ENCODE measurements at regions not wholly inside any gene's neighbourhood (a gene's known extent, or its start where the extent isn't known, plus 50 kb on each side); places are given as distances from the start of the nearest gene placed in this dataset.

DNA sequence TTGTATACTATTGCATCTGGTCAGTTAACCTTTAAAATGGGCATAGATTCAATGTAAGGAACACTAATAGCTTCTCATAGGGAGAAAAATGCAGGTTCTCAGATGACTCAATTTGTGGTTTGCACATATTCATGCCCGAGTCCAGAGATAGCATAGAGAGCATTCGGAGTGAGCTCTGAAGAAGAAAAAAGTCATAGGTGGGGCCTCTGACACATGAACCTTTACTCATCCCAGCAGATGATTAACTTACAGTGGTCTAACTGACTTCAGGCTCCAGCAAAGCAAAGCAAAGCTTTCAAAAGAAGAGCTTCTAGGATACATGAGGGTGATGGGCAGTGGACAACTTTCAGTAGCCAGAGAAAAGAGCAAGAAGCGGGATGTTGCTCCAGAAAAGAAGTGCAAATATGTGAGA lies 55.3 kb upstream of the BTN3A2 start:
- Histone ChIP-seq H3K79me2 (ENCODE audit: insufficient read depth) (no peaks in the 10 kb centered on the region), H3F3A (replicated peaks; ENCODE audit: insufficient read depth) (peaks cover 43% of the 10 kb centered on the region), H4K20me1 (ENCODE audit: insufficient read depth) (peaks cover 3% of the 10 kb centered on the region; the same call in 1 of the 2 replicates), H3K27ac (ENCODE audit: low read depth in 2 of 2, low read length in 1 of 2) (peak overlapping the region in 1 of 2 experiments; percentile 74; a peak in 2 of 4 replicates), H3K9ac (peak overlapping the region; percentile 35; the same call in 1 of the 2 replicates), H3K9me2 (no peaks in the 10 kb centered on the region), H3K27me3 (ENCODE audit: insufficient read depth) (no peaks in the 10 kb centered on the region), H3K4me3 (ENCODE audit: low read depth in 2 of 2, low read length in 1 of 2) (no peak overlapping the region; a peak in 1 of 4 replicates), H3K9me3 (no peaks in the 10 kb centered on the region), H3K36me3 (replicated peaks in 1 of 2; ENCODE audit: control insufficient read depth in 1 of 2, insufficient read depth in 2 of 2, low read length in 1 of 2) (no peaks in the 10 kb centered on the region), H3K4me1 (ENCODE audit: control insufficient read depth in 1 of 2, insufficient read depth in 2 of 2, low read depth in 1 of 2, low read length in 1 of 2) (peaks cover 0 to 6% of the 10 kb centered on the region in 2 experiments; a peak in 3 of 4 replicates), H2AFZ (ENCODE audit: low read depth) (no peak overlapping the region), H3K4me2 (peak overlapping the region; percentile 63)
- WGBS (ENCODE audit: low lambda C conversion rate): 21% methylated on average over 3 of the region's 3 CpGs
- no peak for DNase-seq
- POLR2A ChIA-PET: interaction anchor here (0.9 to 2.8 kb wide), 2 partner anchors 37 to 93 kb away, joined by 3 to 11 read pairs; a partner anchor contains a TSS
- TF ChIP-seq NFIC (IDR thresholded peaks at IDR 0.05; ENCODE audit: borderline replicate concordance): peak; percentile 64
- peak; percentile 63 for TF ChIP-seq JUND (IDR thresholded peaks at IDR 0.05)
- TF ChIP-seq, protein P1, sequence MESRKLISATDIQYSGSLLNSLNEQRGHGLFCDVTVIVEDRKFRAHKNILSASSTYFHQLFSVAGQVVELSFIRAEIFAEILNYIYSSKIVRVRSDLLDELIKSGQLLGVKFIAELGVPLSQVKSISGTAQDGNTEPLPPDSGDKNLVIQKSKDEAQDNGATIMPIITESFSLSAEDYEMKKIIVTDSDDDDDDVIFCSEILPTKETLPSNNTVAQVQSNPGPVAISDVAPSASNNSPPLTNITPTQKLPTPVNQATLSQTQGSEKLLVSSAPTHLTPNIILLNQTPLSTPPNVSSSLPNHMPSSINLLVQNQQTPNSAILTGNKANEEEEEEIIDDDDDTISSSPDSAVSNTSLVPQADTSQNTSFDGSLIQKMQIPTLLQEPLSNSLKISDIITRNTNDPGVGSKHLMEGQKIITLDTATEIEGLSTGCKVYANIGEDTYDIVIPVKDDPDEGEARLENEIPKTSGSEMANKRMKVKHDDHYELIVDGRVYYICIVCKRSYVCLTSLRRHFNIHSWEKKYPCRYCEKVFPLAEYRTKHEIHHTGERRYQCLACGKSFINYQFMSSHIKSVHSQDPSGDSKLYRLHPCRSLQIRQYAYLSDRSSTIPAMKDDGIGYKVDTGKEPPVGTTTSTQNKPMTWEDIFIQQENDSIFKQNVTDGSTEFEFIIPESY (IDR thresholded peaks at IDR 0.05; ENCODE audit: borderline replicate concordance, low read depth): peak; percentile 53; the same call in 1 of the 2 replicates
- TF ChIP-seq FOXJ3 (CRISPR knock-in tag; IDR thresholded peaks at IDR 0.05): no peak
- no peak for TF ChIP-seq RAD21 (IDR thresholded peaks at IDR 0.05; ENCODE audit: low read length)
- peak in 1 of 2 experiments; percentile 82; a peak in 1 of 4 replicates for TF ChIP-seq EP300 (IDR thresholded peaks at IDR 0.05; ENCODE audit: borderline replicate concordance in 1 of 2, low read depth in 1 of 2, low read length in 1 of 2)
- 0 out of 2 replicates have a peak, but pooled peaks have one; percentile 25 for TF ChIP-seq FOXM1 (IDR thresholded peaks at IDR 0.05; ENCODE audit: low read depth)
- peak; percentile 38; the same call in 1 of the 2 replicates for TF ChIP-seq POLR2AphosphoS5 (IDR thresholded peaks at IDR 0.05; ENCODE audit: low read depth, low read length)
- TF ChIP-seq, protein P2, sequence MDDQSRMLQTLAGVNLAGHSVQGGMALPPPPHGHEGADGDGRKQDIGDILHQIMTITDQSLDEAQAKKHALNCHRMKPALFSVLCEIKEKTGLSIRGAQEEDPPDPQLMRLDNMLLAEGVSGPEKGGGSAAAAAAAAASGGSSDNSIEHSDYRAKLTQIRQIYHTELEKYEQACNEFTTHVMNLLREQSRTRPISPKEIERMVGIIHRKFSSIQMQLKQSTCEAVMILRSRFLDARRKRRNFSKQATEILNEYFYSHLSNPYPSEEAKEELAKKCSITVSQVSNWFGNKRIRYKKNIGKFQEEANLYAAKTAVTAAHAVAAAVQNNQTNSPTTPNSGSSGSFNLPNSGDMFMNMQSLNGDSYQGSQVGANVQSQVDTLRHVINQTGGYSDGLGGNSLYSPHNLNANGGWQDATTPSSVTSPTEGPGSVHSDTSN (IDR thresholded peaks at IDR 0.05): peak; percentile 74
- TF ChIP-seq FOSL2 (IDR thresholded peaks at IDR 0.05; ENCODE audit: borderline replicate concordance, low read depth): peak; percentile 89
- no peak for TF ChIP-seq SMC3 (IDR thresholded peaks at IDR 0.05; ENCODE audit: low read depth, low read length)
- TF ChIP-seq, protein P3, sequence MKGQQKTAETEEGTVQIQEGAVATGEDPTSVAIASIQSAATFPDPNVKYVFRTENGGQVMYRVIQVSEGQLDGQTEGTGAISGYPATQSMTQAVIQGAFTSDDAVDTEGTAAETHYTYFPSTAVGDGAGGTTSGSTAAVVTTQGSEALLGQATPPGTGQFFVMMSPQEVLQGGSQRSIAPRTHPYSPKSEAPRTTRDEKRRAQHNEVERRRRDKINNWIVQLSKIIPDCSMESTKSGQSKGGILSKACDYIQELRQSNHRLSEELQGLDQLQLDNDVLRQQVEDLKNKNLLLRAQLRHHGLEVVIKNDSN (IDR thresholded peaks at IDR 0.05; ENCODE audit: borderline replicate concordance, low read depth): no peak
- TF ChIP-seq TCF12 (IDR thresholded peaks at IDR 0.05): peak; percentile 73
- no peak for TF ChIP-seq REST (IDR thresholded peaks at IDR 0.05; ENCODE audit: low read depth, low read length)
- peak; percentile 52; the same call in 1 of the 2 replicates for TF ChIP-seq TEAD4 (IDR thresholded peaks at IDR 0.05; ENCODE audit: borderline replicate concordance, insufficient read depth)
- TF ChIP-seq RXRA (IDR thresholded peaks at IDR 0.05; ENCODE audit: borderline replicate concordance, low read depth): peak; percentile 55; the same call in 1 of the 2 replicates
- TF ChIP-seq RFX5 (IDR thresholded peaks at IDR 0.05; ENCODE audit: low read length): no peak
- CTCF ChIA-PET: interaction anchor here (0.8 to 3.6 kb wide), 3 partner anchors 12 to 1442 kb away, joined by 3 to 19 read pairs (median 4); no protein-coding TSS in a partner anchor

Data from SK-N-SH (cell line).